ENCODE measurements at regions not wholly inside any gene's neighbourhood (a gene's known extent, or its start where the extent isn't known, plus 50 kb on each side); places are given as distances from the start of the nearest gene placed in this dataset.

GRCh38 chr3:68288085-68288484, 633.7 kb upstream of the SUCLG2 start:
- DNase-seq (ENCODE audit: low read depth): no peak
- H3K4me3 ChIP-seq (ENCODE audit: low read depth, low read length): no peak overlapping the region
- no peak for TF ChIP-seq CTCF (conservative IDR thresholded peaks at IDR 0.05; ENCODE audit: low read depth, low read length)

- H3K4me3 ChIP-seq (ENCODE audit: low read depth, low read length): no peak overlapping the region
- TF ChIP-seq CTCF (conservative IDR thresholded peaks at IDR 0.05; ENCODE audit: low read depth, low read length): no peak
- DNase-seq (ENCODE audit: low read depth): no peak
These were observed 632.7 kb upstream of the SUCLG2 start for GRCh38 chr3:68287101-68287500.

DNA sequence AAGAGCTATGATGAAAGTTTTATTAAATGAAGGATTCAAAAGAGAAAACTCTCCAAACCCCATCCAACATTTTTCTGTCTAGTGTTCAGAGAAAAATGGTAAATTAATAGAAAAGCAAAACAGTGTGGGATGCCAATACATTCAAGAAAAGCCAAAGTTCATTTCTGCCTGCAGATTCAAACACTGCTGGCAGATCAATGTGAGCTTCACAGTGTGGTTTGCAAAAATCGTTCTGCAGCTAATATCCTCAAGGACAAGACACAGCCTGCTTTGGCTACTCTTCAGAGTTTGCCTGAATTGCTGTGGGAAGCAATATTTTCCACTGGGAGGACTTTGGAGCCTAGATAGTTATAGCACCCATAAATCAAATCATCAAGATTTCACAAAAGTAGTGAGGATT, 619.9 kb upstream of the SUCLG2 start:
- no peak overlapping the region for H3K4me3 ChIP-seq (ENCODE audit: low read depth, low read length)
- TF ChIP-seq CTCF (conservative IDR thresholded peaks at IDR 0.05; ENCODE audit: low read depth, low read length): no peak
- no peak for DNase-seq (ENCODE audit: low read depth)

DNA sequence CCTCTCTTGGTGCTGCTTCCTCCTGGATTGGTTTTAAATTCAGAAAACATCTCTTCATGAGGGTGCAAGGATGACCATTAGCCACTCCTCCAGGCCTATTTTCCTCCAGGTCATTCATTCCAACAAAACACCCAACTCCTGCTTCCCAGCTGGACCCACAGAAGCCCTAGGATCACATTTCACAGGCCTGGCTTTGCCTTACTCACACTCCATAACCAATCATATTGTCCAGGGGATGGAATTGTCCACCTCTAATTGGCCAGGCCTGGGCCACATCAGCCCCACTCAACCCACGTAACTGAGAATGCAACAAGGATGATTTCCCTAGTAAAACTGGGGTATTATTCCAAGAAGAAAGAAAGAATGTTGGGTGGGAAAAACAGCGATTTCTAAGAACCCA, 616.7 kb upstream of the SUCLG2 start:
- no peak for TF ChIP-seq CTCF (conservative IDR thresholded peaks at IDR 0.05; ENCODE audit: low read depth, low read length)
- no peak overlapping the region for H3K4me3 ChIP-seq (ENCODE audit: low read depth, low read length)
- DNase-seq (ENCODE audit: low read depth): no peak

- TF ChIP-seq CTCF (conservative IDR thresholded peaks at IDR 0.05; ENCODE audit: low read depth, low read length): no peak
- no peak overlapping the region for H3K4me3 ChIP-seq (ENCODE audit: low read depth, low read length)
- no peak for DNase-seq (ENCODE audit: low read depth)
These were observed 602.3 kb upstream of the SUCLG2 start for GRCh38 chr3:68256635-68257223.

GRCh38 chr3:68249265-68249664, 594.9 kb upstream of the SUCLG2 start:
- no peak for DNase-seq (ENCODE audit: low read depth)
- H3K4me3 ChIP-seq (ENCODE audit: low read depth, low read length): no peak overlapping the region
- TF ChIP-seq CTCF (conservative IDR thresholded peaks at IDR 0.05; ENCODE audit: low read depth, low read length): no peak

- no peak for DNase-seq (ENCODE audit: low read depth)
- H3K4me3 ChIP-seq (ENCODE audit: low read depth, low read length): no peak overlapping the region
- TF ChIP-seq CTCF (conservative IDR thresholded peaks at IDR 0.05; ENCODE audit: low read depth, low read length): no peak
These were observed 588.2 kb upstream of the SUCLG2 start for GRCh38 chr3:68242606-68243005.

All from choroid plexus epithelial cell (primary cell).